ENCODE measurements at regions not wholly inside any gene's neighbourhood (a gene's known extent, or its start where the extent isn't known, plus 50 kb on each side); places are given as distances from the start of the nearest gene placed in this dataset.

DNA sequence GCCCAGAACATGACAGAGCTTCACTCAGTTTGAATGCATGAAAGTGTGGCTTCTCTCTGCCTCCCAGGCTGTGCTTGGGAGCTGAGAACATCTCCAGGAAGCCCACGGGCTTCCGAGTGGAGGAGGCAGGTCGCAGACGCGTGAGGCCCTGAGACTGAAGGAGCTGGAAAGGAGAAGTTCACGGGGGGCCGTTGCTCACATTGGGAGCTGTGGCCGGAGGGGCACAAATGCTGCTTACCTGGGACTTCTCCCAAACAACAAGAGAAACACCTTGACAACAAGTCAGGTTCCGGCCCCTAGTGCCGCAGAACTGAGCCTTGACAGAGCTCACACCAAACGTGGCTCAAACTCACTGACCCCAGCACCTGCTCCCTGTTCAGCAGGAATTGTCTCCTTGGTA lies 207.0 kb downstream of the BRD1 start:
- DNase-seq, result no peak

DNA sequence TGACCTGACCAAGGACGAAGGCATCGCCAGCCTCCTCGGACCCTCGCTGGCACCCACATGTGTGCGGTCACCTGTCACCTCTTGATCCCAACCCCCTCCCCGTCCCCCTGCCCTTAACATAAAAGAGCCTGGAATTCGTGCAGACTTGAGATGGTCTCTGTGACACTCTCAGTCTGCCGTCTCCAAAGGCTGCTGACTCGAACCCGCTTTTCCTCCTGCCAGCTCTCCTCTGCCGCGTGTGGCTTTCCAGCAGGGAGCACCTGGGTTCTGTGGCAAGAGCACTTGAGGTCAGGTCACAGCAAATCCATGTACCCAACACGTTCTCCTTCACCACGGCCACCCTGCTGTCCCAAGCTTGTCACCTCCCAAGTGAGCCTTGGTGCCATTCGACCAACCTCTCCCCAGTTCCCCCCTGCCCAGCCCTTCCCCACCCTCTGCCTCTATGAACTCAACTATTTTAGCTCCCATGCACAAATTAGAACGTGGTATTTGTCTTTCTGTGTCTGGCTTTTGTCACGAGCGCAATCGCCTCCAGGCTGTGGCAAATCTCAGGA lies 207.6 kb downstream of the BRD1 start:
- no peak for DNase-seq

DNA sequence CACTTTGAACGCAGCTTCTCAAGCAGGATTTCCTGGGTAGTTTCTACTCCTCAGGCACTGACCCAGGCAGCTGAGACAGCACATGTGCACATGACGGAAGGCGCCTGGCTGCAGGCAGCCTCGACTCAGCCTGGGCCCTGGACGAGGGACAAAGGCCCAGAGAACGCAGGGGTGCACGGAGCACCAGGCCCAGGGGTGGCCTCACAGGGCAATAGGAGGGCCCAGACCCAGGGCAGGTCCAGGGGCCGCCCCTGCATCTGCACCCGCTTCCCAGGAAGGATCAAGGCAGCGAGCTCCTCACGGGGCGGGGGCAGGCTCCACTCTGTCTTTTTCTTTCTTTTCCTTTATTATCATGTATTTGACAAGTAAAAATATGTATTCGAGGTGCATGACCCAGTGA lies 208.4 kb downstream of the BRD1 start:
- no peak for DNase-seq

DNA sequence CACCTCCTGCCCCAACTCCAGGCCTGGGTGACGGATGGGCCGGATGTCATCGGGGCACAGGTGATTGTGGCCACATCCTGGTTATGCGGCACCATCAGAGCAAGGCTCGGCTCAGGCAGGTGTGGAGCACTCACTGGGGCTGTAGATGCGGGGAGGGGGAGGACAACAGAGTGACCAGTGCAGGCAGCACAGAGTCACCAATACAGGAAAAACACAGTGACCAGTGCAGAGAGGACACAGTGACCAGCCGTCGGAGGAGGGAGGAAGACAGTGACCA lies 209.1 kb downstream of the BRD1 start:
- no peak for DNase-seq

DNA sequence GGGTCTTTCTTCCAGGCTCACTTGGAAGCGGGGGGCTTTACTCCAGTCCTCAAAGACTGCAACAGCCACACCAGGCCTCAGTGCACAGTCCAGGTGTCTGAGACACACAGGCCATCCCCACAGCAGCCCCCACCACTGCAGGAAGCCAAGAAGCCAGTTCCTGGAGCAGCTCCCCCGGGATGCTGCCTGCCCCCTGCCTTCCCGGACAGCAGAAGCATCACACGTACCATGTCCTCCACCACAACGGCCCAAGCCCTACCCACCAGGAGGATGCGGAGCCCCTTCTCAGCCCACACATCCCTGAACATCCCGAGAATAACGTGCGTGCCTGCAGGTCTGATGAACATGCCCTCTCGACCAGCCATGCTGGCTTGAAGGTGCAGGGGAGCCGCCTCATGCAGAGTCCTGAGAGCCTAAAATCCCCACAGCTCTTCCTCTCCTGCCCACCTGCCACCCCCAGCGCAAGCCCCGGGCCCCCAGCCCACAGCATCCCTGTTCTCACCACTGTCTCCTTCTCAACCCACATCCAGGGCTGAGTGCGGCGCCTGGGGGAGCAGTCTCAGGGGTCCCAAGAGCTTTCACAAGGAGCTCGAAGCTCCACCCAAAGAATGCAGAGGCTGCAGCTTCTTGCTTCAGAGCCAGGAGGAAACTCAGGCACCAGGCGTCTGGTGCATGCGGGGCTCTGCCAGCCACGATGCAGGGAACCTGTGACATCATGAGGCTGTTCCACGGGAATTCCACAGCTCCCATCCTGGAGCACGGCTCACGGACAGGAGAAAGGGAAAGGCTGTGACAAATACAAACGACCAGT lies 209.6 kb downstream of the BRD1 start:
- DNase-seq, result no peak

DNA sequence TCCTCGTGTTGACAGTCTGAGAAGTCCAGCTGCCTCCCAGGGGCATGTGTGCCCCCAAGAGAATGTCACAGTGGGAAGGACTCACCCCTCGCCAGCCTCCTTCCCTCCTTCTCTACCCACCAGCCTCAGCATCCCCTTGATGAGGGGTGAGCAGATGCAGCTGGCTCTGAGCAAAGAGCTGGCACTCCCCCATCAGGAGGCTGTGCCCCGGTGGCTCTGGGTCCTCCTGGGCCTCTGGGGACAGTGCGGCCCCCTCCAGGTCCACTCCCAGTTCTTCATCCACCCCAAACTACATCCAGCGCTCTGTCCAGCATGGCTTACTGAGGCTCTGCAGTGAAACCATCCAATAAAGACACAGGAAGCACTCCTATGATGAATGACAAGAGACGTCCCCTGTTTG lies 210.4 kb downstream of the BRD1 start:
- DNase-seq, result no peak

DNA sequence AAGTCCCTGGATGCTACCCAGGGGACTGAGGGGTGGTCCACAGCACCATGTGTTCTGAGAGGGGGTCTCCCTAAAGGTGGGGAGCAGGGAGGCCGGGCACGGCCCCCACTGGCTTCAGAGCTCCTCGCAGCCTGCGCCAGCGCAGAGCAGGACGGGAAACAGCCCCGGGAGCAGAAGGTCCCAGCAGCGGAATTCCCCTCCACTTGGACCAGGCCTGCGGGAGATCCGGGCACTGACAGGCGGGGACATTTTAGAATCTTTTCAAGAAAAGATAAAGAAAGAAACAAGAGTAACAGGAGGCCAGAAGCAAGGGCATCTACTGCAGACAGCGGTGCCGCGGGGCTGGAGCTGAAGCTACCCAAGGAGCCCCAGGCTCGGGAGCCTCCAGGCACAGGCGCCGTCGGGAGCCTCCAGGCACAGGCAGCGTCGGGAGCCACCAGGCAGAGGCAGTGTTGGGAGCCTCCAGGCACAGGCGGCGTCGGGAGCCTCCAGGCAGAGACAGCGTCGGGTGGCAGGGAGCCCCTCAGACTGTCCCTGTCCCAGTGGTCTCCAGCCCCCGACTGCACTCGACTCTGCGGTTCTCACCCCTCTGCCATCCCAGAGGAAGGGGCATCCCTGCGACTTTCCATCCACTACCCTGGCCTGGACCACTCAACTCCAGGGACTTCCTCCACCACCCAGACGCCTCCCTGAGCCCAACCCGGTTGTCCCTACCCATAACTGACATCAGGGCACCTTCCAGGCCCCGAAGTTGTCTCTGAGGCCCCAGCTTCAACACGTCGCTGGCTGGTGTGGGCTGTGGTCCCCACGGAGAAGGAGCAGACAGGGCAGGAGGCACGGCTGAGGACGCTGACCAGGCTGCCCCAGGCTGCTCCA lies 211.1 kb downstream of the BRD1 start:
- DNase-seq, result no peak

DNA sequence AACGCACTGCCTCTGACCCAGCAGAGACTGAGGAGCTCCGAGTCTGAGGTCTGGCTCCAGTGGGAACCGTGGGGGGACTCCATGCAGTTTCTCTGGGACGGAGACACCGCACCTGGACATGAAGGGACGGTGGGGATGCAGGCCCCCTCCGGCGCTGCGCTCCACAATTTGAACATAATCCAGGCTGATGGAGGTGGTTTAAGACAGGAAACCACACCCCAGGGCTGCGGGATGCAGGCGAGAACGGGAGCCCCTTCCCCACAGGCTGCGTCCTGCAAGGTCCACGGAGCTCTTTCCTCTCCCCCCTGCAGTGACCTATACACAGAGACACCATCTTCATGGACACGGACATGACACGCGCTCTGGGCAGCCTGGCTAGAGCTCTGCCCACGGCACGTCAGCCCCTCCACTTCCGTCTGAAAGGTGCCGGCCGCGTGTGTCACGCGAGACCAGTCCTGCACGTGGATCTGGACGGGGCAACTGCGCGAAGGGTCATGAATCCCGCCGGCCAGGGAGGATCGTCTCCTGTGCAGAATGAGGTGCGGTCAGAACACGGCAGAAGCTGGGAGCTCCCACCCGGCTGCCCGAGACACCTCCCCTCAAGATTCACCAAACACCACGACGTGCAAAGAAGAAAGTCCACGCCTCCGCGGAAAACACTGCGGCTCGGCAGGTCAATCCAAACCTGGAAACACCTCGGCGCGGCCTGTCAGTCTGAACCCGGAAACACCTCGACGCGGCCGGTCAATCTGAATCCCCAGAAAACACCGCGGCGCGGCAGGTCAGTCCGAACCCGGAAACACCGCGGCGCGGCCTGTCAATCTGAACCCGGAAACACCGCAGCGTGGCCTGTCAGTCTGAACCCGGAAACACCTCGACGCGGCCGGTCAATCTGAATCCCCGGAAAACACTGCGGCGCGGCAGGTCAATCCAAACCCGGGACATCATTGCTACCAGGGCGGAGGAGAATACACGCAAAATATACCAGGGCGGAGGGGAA lies 212.4 kb downstream of the BRD1 start:
- DNase-seq, result no peak

DNA sequence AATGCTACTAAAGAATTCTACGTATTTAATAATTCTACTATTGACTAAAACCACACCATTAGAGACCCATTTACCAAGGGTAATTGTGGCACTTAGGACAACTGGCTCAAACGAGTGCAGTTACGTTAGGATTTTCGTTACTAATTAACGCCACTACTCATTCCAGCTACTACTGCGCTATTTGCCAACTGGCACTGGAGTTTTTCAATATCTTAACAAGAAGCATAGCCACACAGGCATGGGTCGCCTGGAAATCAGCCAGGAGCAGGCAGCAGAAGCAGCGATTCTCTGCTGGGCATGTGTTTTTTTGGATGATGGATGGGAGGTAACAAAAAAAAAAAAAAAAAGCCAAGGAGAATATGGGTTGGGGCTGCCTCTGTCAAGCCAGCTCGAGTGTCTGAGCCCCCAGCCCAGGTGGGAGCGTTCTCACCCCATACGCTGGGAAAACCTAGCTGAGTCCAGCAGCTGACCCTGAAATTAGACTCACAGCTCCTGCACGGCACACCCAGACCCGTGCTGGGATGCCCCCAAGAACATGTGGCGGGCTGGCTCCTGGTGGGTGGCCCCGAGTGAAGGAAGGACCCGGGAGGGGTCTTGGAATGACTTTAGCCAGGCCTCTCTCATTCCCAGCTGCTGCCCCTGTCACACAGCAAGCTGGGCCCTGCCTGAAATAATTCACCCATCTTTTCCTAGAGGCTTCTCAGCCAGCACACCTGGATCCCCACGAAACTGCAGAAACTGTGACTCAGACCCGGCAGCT lies 214.0 kb downstream of the BRD1 start:
- DNase-seq, result no peak

DNA sequence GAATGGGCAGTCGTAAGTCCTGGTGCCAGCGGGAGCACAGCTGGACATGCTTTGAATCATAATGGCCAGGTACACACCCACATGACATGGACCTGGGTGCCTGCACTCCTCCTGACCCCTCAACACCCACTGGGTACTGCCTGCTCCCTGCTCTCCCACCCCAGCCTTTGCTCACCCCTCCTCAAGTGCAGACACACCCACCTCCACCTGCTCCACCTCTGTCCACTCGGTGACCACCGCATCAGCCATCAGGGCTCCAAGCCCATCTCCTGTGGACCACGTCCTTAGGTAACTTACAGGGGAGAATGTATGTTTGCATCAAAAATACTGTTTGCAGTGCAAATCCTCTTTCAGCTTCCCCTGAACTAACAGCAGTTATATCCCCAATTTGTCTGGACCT lies 214.6 kb downstream of the BRD1 start:
- no peak for DNase-seq

DNA sequence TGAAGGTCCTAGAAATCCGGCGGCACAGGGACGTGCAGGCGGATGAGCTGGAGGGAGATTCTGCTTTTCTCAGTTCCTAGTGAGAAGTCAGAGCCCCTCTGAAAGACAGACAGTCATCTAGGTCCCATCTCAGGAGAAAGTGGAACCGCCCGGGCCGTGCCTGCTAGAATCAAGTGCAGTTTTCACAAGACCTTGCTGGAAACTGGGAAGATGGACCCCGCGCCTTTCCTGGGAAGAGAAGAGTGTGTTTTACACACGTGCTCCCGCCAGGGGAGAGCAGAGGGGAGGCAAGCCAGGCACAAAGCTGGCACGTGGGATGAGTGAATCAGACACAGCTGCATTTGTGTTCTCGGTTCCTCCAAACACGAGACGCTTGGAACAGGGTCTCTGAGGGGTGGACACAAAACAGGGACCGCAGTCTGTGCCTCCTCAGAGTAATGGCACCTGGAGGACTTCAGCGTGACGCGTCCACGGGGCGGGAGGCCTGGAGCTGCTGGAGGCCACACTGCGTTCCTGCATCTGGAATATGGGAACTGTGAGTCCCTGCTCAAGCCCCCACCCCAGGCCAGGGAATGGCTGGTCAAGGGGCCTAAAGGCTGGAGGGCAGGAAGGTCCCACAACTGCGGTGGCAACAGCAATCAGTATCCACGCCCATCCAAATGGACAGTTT lies 218.3 kb downstream of the BRD1 start:
- DNase-seq, result no peak

DNA sequence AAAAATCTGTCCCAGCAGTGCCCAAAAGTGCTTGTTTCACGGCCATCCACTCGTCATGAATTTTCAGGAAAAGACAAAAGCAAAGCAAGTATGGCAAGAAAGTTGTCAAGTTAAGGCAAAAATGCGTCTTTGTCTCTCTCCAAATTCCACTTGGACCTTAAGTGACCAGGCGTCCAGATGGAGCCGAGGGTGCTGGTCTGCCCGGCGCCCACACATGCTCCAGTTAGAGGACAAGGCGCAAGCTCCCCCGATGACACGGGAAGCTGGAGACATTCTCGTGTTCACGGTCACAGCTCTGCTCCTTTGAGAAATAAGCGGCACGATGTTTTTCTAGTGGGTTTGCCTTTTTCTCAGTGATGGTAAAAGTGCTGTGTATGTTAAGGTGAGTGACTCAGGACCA lies 219.0 kb downstream of the BRD1 start:
- DNase-seq, result no peak

DNA sequence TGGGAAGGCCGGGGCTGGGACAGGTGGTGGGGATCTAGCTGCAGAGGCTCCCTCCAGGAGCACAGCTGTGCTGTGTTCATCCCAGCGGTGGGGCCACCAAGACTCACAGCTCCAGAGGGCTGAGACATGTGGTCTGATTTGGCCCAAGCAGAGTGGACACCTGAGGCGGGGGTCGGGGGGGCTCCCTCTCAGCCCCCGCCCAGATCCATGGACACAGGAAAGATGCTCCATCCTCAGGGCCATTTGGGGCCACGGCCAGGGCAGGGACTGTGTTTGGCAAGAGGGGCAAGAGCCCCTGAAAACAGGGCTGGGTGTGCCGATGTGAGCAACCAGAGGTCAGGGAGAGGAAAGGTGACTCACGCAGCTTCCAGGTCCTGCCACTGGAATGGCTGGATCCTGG lies 219.4 kb downstream of the BRD1 start:
- DNase-seq, result no peak

DNA sequence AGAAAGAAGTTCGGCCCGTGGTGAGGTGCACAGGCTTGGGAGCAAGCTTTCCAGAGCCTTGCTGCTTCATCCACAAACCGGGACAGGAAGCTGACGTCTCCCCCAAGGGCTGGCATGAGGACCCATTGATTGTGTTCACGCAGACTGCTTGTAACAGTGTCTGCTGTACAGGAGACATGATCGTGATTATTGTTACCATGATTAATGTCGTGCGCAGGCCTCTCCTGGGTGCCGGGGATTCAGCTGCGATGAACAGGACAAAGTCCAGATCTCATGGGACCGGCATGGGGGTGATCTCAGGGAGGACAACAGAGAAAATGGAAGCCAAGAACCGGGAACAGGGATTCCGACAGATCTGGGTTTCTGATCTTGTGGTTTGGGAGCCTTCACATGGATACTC lies 219.9 kb downstream of the BRD1 start:
- no peak for DNase-seq

DNA sequence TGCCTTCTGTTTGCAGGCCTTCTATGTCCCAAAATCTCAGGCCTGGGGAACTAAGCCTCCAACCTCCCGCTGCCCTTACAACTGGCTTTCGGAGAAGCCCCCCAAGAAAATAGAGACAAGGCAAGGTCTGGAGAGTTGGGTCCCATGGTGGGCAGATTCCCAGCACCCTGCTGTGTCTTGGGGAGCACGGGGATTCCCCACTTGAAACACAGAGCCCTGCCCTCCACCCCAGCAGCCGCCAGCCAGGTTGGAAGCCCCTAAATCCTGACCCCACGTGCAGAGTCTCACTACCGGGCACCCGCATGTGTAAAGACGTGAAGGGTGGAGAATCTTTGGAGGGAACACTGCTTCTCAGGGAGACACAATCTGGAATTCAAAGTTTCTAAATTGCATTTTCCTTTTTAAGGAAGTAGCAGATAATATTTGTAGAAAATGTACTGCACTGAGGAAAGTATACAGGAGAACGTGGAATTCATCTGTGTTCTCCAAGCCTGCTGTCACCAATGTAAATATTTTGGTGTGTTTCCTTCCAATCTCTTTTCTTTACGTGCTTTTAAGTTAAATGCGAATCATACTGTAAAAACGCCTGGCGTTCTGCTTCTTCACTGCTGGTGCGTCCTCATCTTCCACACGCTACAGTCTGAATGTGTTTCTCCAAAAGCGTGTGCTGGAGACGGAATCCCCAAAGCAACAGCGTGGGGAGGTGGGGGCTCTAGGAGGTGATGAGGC lies 220.9 kb downstream of the BRD1 start:
- DNase-seq, result no peak

DNA sequence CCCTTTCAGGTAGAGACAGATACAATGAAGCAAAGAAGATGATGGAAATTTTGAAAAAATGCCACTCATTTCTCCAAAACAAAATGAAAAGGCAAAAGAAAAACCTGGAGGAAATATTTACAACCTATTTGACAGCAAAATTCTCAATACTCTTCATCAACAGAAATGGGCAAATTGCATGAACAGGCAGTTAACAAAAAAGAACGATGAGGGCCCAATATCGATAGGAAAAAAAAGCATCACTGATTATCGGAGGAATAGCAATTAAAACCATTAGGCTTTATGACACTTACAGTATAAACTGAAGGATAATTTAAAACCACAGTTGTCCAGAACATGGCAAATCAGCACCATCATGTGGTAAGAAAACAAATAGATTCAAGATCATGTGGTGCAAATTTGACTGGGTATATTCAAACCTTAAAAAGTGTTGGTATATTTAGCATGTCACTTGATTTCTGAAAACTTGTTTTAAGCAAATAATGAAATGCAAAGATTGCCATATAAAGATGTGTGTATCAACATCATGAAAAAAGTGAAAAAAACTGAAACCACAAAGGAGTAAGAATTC lies 222.9 kb downstream of the BRD1 start:
- DNase-seq, result no peak

DNA sequence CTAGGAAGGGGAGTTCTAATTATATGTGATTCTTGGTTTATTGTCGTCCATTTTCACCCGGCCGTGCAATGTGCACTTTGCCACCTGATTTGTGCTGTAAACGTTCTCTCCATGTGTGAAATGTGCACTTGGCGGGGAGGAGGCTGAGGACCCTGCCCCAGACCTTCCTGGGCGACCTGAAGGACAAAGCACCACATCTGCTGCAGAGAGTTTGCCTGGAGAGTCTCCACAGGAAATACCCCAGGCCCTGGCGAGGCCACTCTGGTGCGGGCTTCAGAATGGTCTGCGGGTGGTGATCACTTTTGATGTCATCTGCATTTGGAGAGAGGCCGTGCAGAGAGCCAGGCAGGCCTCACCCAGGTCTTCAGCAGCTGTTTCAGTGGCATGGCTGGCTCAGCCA lies 224.7 kb downstream of the BRD1 start:
- DNase-seq, result no peak

DNA sequence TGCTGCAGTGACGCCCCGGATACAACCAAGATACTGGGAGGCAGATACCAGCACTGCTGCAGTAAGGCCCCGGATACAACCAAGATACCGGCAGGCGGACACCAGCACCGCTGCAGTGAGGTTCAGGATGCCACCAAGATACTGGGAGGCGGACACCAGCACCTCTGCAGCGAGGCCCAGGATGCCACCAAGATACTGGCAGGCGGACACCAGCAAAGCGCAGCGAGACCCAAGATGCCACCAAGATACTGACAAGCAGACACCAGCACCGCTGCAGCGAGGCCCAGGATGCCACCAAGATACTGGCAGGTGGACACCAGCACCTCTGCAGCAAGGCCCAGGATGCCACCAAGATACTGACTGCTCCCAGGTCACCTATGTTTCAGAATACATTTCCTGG lies 225.2 kb downstream of the BRD1 start:
- no peak for DNase-seq

DNA sequence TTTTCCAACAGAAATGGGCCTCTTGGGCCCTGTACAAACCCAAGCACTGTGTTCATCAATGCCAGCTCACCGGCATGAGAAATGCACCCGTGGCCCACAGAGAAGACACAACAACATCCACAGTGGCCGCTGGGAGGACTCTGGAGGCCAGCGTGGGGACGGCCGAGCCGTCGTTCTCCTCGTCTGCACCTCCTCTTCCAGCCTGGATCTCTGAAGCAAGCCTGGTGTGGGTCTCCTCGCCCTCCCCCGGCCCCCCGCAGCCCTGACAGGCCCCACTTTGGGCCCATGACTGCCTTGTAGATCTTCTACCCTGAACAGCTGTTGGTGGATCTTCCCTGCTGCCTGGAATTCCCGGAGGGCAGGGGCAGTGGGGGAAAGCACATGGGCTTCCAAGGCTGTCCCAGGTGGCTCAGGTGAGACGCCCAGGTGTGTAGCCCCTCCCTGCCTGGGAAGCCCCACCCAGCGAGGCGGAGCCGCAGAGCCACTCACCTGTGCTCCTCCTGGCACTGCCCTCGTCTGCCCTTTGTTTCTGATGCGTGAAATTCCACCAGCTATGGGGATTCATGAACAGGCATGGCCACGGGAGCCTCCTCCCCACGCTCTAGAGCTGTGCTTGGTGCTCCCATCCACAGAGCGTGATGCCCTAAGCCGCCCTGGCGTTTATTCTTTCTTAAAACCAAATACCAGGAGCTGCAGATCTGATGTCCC lies 225.9 kb downstream of the BRD1 start:
- no peak for DNase-seq

DNA sequence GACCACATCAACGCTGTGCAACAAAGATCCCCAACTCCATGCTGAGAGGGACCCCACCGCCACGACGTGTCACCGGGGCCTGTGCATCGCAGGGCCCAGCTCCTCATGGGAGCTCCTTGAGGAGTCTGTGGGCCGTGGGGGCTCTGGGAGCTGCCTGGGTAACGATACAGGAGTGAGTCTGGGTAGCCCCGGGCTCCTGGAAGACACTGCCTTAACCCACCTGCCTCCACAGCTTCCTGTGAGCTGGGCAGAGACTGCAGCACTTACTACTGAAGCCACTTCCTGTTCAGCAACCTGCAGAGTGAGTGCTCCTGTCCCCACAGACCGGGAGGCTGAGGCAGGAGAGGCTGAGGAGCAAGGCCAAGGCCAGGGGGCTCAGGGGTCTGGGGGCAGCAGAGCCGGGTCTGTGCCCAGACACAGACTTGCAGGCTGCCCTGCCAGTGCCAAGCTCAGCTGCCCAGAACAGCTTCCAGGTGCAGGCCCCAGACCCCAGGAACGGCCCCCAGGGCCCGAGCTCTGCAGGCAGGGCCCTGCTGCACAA lies 226.7 kb downstream of the BRD1 start:
- DNase-seq, result no peak

Data from activated CD4-positive, alpha-beta T cell treated with anti-CD3 and anti-CD28 coated beads, Interleukin-2, amount 50 U/mL, for 16 hours (primary cell).